Islet precursor cell (in vitro differentiated cells): ENCODE measurements at regions not wholly inside any gene's neighbourhood (a gene's known extent, or its start where the extent isn't known, plus 50 kb on each side); places are given as distances from the start of the nearest gene placed in this dataset.
"Not testable (repeated sequence)": the region's sequence is repeated elsewhere in the genome, so short reads cannot be mapped to it uniquely, and the experiment has no call there.

Source experiments
- DNase-seq: peaks from one replicate; pipeline ENCODE4 v3.0.0-alpha.2; 2018

DNA sequence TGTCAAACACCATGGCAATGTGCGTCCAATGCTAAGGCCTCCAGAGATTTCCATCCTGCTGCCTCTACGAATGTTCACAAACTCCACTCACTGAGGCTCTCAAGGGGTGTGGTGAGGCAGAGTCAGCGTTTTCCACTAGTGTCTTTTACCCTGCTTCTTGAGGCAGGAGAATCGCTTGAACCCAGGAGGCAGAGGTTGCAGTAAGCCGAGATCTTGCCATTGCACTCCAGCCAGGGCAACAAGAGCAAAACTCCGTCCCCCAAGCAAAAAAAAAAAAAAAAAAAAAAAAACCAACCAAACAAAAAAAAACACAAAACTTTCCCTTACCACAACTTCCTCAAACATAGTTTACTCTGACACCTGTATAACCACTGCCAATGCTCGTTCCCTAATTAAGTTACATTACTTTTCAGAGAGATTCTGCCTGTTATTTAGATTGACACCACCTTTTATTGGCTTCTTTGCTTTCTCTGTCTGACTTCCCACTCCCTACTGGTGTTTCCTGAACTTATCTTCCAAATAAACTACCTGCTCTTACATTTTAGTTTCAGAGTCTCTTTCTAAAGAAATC is 102.1 kb upstream of the ZNF746 start:
- no peak for DNase-seq

DNA sequence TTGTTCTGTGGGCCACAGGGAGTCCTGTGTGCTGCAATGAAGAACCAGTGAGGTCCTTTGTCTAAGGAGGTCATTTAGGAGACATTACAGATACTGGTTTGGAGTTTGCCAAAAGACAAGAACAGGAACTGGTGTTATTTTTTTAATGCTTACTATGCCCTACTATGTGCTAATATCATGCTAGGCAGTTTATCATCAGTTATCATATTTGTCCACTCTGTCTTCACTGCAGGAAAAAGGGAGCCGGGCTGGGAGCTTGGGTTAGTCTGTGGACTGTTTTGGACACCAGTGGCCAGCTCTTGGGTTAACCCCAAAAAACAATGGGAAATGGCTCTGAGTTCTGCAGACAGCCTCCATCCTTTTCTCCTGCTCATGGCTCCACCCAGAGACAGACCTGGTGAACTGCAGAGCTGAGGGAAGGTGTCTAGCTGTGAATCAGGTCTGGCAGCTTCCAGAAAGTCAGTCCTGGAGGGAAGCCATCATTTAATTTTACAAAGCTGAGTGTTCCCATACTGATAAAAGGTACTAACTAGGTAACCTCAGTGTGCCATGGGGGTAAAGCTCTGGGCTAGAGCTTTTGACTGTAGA is 101.2 kb upstream of the ZNF746 start:
- peak; percentile 75 for DNase-seq

GRCh38 chr7:149597789-149598188 is 100.2 kb upstream of the ZNF746 start:
- DNase-seq: not testable (repeated sequence)

GRCh38 chr7:149595541-149595940 is 97.9 kb upstream of the ZNF746 start:
- DNase-seq: no peak

DNA sequence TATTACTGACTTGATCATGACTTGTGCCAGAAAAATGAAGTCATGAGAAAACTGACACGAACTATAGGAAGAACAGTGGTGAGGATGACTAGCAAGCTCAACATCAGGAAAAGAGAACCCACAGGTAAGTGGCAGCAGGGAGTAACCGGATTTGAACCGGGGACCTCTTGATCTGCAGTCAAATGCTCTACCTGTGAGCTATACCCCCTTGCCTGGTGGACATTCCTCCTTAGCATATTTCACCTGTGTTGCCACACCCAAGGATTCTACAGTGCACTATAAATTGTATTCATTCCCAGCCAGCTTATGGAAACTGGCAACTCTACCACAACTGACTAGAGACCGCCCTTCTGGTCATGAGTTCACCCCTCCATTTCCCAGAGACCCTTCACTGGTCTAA is 97.5 kb upstream of the ZNF746 start:
- no peak for DNase-seq

GRCh38 chr7:149588930-149589329 is 91.3 kb upstream of the ZNF746 start:
- peak; percentile 13 for DNase-seq

DNA sequence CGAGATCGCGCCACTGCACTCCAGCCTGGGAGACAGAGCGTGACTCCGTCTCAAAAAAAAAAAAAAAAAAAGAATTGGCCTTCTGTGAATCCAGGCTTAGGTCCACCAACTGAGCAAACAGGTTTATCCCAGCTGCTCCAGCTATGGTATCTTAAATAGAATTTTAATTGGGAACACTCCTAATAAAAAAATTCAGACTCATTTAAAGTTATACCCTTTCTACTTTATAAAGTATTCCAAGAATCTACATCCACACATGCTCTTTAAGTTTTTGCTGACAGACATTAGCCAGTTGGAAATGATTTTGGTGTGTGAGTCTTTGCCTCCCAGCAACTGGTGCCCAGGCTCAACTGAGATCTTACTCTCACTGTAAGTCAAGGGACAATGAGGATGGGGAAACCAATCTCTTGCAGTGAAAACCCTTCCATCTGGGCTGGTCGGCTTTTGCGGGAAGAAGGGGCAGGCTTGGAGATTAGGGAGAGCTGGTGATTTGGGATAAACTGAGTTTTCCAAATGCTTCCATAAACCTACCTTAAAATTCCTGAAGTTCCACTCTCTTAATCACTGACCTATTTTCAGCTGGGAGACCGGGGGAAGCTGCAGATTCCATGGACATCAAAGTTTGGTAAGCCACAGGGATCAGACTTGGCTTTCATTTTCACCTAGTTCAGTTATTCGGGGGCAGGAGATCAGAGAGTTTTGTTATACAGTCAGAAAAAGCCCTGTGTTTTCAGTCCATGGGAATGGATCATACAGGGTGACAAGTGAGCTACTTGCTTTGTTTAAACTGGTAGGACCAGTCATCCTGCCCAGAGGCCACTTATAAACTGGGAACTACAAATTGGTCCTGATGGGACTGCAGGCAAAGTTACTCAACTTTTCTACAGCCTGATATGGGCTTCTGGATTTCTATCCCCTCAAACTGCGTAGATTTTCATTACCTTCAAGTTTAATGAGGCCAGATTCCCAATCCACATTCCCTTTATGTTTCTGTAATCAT is 89.3 kb upstream of the ZNF746 start:
- no peak for DNase-seq

DNA sequence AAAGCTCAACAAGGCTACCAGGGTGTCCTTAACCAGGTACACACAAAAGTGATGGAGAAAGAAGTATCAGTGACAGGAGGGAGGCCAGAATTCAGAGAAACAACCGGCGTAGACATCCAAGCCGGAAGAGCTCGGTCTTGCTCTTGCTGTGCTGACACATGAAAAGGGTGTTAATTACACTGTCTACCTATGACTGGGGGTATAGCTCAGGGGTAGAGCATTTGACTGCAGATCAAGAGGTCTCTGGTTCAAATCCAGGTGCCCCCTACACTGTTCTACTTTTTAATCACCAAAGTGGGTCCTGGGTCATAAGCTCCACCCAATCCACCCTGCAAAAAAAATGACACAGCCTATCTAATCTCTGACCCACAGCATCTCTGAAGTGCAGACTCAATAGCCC is 86.9 kb upstream of the ZNF746 start:
- DNase-seq: no peak

- DNase-seq: no peak
Observed at GRCh38 chr7:149584009-149584408, 86.4 kb upstream of the ZNF746 start.

DNA sequence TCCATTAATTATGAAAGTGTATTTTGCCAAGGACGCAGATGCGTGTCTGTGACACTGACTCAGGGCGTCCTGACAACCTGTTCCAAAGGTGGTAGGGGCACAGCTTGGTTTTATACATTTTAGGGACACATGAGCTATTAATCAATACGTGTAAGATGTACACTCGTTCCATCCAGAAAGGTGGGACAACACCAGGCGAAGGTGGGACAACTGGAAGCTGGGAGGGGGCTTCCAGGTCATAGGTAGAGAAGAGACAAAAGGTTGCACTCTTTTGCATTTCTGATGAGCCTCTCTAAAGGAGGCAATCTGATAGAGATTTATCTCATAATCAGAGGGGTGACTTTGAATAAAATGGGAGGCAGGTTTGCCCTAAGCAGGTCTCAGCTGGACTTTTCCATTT is 82.7 kb upstream of the ZNF746 start:
- DNase-seq: no peak

DNA sequence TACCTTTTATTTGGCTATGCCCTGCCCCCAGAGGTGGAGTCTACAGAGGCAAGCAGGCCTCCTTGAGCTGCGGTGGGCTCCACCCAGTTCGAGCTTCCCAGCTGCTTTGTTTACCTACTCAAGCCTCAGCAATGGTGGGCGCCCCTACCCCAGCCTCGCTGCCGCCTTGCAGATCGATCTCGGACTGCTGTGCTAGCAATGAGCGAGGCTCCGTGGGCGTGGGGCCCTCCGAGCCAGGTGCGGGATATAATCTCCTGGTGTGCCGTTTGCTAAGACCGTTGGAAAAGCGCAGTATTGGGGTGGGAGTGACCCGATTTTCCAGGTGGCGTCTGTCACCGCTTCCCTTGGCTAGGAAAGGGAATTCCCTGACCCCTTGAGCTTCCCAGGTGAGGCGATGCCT is 81.8 kb upstream of the ZNF746 start:
- not testable (repeated sequence) for DNase-seq

GRCh38 chr7:149574428-149574827 is 76.8 kb upstream of the ZNF746 start:
- DNase-seq: not testable (repeated sequence)

- no peak for DNase-seq
Observed at GRCh38 chr7:149573519-149573918, 75.9 kb upstream of the ZNF746 start.

GRCh38 chr7:149572920-149573319 is 75.3 kb upstream of the ZNF746 start:
- DNase-seq: not testable (repeated sequence)

DNA sequence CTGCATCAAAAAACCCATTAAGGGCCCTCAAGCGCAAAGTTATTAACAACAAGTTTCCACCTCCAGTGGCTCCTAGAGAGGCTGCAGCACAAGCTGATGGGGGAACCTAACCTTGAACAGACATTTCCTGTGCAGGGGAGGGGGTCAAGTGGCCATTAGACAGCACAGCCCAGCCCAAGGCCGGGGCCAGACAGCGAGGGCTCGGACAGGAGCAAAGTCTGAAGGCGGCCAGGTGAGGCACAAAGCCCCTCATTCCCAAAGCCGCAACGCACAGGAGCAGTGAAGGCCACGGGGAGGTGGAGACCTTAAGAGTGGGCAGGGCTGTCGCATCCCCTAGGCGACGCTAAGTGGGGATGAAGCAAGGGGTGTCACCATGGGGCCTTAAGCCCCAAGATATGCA is 73.2 kb upstream of the ZNF746 start:
- peak; percentile 66 for DNase-seq

GRCh38 chr7:149569726-149570422 is 72.3 kb upstream of the ZNF746 start:
- peak; percentile 67 for DNase-seq

DNA sequence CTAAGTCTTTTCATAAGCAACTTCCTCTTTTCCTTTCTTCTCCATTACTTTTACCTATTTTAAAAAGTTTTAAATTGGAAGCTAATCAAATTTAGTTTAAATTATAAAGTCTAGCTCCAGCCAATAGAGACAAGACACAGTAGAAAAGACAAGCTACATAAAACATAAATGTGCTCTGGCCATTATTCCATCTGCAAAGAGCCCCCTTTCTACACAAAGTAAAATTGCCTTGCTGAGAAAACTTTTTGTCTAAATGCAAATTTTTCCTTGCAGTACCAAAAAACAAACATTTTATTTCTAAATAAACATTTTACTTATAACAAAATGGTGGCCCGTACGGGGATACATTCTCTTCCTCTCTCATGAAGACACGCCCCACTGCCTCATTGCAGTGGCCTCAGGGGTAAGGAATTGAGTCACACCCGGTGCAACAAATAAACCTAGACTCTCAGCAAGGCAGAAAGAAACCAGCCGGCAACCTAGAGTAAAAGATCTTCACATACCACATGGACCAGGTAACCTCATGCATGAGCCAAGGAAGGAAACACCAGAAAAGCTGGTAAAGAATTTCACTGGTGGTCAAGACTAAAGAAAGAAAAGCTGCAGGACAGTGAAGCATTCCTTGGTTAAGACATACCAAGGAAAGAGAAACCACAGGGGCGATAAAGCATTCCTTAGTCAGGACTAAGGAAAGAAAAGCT is 71.6 kb upstream of the ZNF746 start:
- DNase-seq: peak; percentile 96

- no peak for DNase-seq
Observed at GRCh38 chr7:149568218-149568617, 70.6 kb upstream of the ZNF746 start.

DNA sequence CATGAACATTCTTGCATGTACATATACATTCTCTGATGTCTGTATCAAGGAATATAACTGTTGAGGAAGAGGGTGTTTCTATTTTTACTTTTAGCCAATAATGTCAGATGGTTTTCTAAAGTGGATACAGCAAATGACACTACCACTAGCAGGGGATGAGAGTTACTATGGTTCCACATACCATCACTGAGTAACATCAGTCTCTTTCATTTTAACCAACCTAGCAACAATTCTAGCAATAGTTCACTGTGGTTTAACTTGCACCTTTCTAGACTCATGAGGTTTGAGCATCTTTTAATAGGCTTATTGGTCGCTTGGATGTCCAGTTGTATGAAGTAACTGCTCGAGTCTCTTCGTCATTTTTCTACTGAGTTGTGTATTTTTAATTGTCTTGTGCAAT is 68.5 kb upstream of the ZNF746 start:
- DNase-seq: no peak

DNA sequence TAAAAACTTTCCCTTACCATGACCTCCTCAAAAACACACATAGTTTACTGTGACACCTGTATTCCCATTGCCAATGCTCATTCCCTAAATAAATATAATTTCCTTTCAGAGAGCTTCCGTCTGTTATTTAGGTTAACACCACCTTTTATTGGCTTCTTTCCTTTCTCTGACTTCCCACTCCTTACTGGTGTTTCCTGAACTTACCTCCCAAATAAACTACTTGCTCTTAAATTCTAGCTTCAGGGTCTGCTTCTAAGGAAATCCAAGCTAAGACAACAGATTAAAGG is 67.4 kb upstream of the ZNF746 start:
- no peak for DNase-seq

- DNase-seq: no peak
Observed at GRCh38 chr7:149564340-149565095, 66.9 kb upstream of the ZNF746 start.

- no peak for DNase-seq
Observed at GRCh38 chr7:149562602-149563001, 65.0 kb upstream of the ZNF746 start.
